Stimulated activated naive B cell treated with anti-CD40 and anti-IgM and Interleukin-4, amounts not matched to agents 10 μg/mL and 1 μg/mL and 100 μg/mL, for 72 hours (primary cell): ENCODE measurements at regions not wholly inside any gene's neighbourhood (a gene's known extent, or its start where the extent isn't known, plus 50 kb on each side); places are given as distances from the start of the nearest gene placed in this dataset.

Source experiments
- ATAC-seq, 2 donors: fragments of 150-1000 bp; cut with Tn5 transposase; replicated peaks; 2 replicates each; pipeline ENCODE4 v1.10.0; 2021; ENCODE audit warnings: moderate library complexity in 1 of 2
- DNase-seq: peaks from one replicate; pipeline ENCODE4 v3.0.0; 2021
- H3K27ac Mint-ChIP-seq: one replicate; pipeline ENCODE4 v1.8.0; 2022; ENCODE audit warnings: mild to moderate bottlenecking, mixed read lengths
- H3K27me3 Mint-ChIP-seq, 2 donors: one replicate each; pipeline ENCODE4 v1.8.0; 2022; ENCODE audit warnings: mixed read lengths in 2 of 2
- H3K36me3 Mint-ChIP-seq, 2 donors: one replicate each; pipeline ENCODE4 v1.8.0; 2022; ENCODE audit warnings: mixed read lengths in 2 of 2, mild to moderate bottlenecking in 1 of 2
- H3K4me1 Mint-ChIP-seq, 2 donors: one replicate each; pipeline ENCODE4 v1.8.0; 2022; ENCODE audit warnings: mixed read lengths in 2 of 2, mild to moderate bottlenecking in 1 of 2
- H3K4me3 Mint-ChIP-seq, 2 donors: one replicate each; pipeline ENCODE4 v1.8.0; 2022; ENCODE audit warnings: mild to moderate bottlenecking in 2 of 2, mixed read lengths in 2 of 2, moderate library complexity in 1 of 2
- H3K9me3 Mint-ChIP-seq, 2 donors: one replicate each; pipeline ENCODE4 v1.8.0; 2022; ENCODE audit warnings: mixed read lengths in 2 of 2, mild to moderate bottlenecking in 1 of 2

DNA sequence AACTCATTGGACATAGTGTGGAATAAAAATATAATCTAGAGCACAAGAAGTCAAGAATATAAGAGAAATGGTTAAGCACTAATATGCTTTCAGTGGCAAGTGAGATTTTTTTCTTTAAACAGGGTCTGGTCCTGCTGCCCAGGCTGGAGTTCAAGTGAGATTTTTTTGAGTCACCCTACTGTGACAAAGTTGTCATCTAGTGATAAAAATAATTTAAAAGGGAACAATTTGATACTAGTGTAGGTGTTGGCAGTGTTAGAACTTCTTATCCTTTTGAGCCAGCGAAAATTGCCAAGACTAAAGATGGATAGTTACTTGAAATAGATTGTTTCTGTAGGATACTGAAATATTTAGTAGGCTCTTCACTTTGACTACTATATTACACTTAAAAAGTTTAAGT is 67.9 kb upstream of the TECRL start:
- H3K27me3 Mint-ChIP-seq: no peaks in the 10 kb centered on the region
- H3K9me3 Mint-ChIP-seq: peaks cover 0 to 1% of the 10 kb centered on the region in 2 donors
- no peaks in the 10 kb centered on the region for H3K4me1 Mint-ChIP-seq
- H3K4me3 Mint-ChIP-seq: no peak overlapping the region
- DNase-seq (no peak), ATAC-seq (no peak)
- H3K36me3 Mint-ChIP-seq: no peaks in the 10 kb centered on the region
- no peak overlapping the region for H3K27ac Mint-ChIP-seq

DNA sequence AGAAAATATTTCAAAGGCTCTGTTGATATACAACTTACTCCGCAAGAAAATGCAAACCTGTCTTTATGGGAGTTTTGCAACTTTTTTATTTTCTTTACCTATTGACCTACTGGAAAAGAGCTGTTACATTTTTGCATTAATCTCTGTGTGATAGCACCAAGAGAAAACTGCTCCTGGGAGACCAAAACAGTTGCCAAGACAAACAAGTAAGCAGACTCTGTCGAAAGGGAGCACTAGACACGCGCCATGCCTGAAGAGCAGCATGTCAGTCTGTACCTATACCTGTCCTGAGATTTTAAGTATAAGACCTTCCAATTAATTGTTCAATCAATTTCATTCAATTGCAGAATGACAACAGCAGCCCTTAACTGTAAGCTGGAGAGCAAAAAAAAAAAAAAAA is 56.0 kb upstream of the TECRL start:
- no peaks in the 10 kb centered on the region for H3K9me3 Mint-ChIP-seq
- H3K36me3 Mint-ChIP-seq: no peaks in the 10 kb centered on the region
- DNase-seq: no peak
- H3K4me1 Mint-ChIP-seq: no peaks in the 10 kb centered on the region
- no peak overlapping the region for H3K4me3 Mint-ChIP-seq
- H3K27me3 Mint-ChIP-seq: no peaks in the 10 kb centered on the region
- no peak for ATAC-seq
- no peak overlapping the region for H3K27ac Mint-ChIP-seq

DNA sequence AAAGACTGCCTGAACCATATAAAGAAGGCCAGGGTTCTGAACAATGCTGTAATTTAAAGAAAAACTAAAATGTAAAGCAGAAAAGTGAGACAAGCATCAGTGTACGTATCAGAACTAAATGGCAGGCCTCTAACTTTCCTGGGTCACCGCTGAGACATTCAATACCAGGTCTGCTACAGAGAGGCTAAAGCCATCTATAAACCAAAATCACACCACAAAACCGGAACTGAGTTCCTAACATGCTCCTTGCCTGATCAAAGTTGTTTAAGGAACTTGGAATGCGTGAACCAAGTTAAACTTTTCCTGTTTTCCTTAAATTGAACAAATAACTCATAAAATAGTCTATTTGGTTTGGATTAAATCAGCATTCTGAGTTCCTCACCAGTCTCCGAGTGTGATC is 55.3 kb upstream of the TECRL start:
- no peaks in the 10 kb centered on the region for H3K4me1 Mint-ChIP-seq
- no peak overlapping the region for H3K4me3 Mint-ChIP-seq
- H3K36me3 Mint-ChIP-seq: no peaks in the 10 kb centered on the region
- H3K27me3 Mint-ChIP-seq: no peaks in the 10 kb centered on the region
- DNase-seq: no peak
- H3K27ac Mint-ChIP-seq: no peak overlapping the region
- no peak for ATAC-seq
- no peaks in the 10 kb centered on the region for H3K9me3 Mint-ChIP-seq
